ENCODE measurements at regions not wholly inside any gene's neighbourhood (a gene's known extent, or its start where the extent isn't known, plus 50 kb on each side); places are given as distances from the start of the nearest gene placed in this dataset.

GRCh38 chr2:192645811-192646598 is 451.3 kb upstream of the TMEFF2 start:
- TF ChIP-seq CTCF (IDR thresholded peaks at IDR 0.05; ENCODE audit: control extremely low read depth in 1 of 3, insufficient read depth in 1 of 3, low read depth in 1 of 3, low read length in 3 of 3): no peak
- no peak for TF ChIP-seq POLR2A (IDR thresholded peaks at IDR 0.05; ENCODE audit: control extremely low read depth in 1 of 2, low read depth in 2 of 2, low read length in 2 of 2)
- TF ChIP-seq SIN3A (conservative IDR thresholded peaks at IDR 0.05 in 1 of 2, IDR thresholded peaks at IDR 0.05 in 1 of 2; ENCODE audit: low read depth in 1 of 2, low read length in 2 of 2): no peak
- no peak for TF ChIP-seq CREB1 (IDR thresholded peaks at IDR 0.05)
- TF ChIP-seq POLR2AphosphoS5 (IDR thresholded peaks at IDR 0.05; ENCODE audit: low read depth, low read length): no peak
- no peak for TF ChIP-seq SP4 (IDR thresholded peaks at IDR 0.05; ENCODE audit: low read length)
- TF ChIP-seq EZH2 (IDR thresholded peaks at IDR 0.05; ENCODE audit: low read depth, low read length, severe bottlenecking): no peak
- TF ChIP-seq SP2 (IDR thresholded peaks at IDR 0.05; ENCODE audit: low read length): no peak
- no peak for TF ChIP-seq EGR1 (IDR thresholded peaks at IDR 0.05; ENCODE audit: borderline replicate concordance, low read depth, low read length)
- no peak for TF ChIP-seq KDM4A (IDR thresholded peaks at IDR 0.05; ENCODE audit: low read depth, low read length, severe bottlenecking)
- TF ChIP-seq JUN (IDR thresholded peaks at IDR 0.05; ENCODE audit: low read depth, low read length): no peak
- no peak for TF ChIP-seq KDM1A (IDR thresholded peaks at IDR 0.05; ENCODE audit: borderline replicate concordance, low read length)
- TF ChIP-seq CEBPB (IDR thresholded peaks at IDR 0.05; ENCODE audit: low read depth, low read length): no peak
- TF ChIP-seq BRCA1 (IDR thresholded peaks at IDR 0.05; ENCODE audit: low read depth, low read length): no peak
